Urothelium cell line (cell line): ENCODE measurements at regions not wholly inside any gene's neighbourhood (a gene's known extent, or its start where the extent isn't known, plus 50 kb on each side); places are given as distances from the start of the nearest gene placed in this dataset.
A peak's percentile ranks its signal among the peaks of the same experiment; 100 is the strongest.

Experiments
- DNase-seq: peaks from one replicate; pipeline ENCODE4 v3.0.0; 2011; ENCODE audit warnings: low spot score, mixed read lengths
- FAIRE-seq: peaks from 2 replicates; lab custom pipeline; 2011; peaks lifted over from hg19 to GRCh38; lab: Jason Lieb, UNC

DNA sequence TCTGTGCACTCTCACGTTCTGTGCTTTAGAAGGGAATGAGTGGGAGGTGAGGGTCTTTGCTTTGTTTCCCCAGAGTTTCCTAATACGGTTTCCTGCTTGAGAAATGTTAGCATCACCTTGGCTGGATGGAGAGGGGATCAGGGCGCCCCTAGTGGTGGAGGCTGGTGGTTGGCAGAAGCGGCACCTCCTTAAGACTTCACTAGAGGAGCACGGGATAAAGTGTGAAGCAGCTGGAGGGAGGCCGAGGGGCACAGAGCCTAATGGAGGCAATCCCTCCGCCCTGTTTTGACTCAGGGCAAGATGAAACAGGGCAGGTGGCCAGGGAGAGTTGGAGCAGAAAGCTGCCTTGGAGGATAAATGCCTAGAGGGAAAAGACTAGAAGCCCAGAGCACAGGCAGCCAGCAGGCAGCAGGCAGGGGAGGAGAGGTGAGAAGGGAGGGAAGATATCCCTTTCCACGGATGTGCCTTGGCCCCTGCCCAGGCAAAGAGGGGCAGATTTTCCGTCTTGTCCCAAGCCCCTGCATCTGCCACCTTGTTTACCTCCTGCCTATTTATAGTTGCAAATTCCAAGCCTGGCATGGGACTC, 56.0 kb upstream of the BTRC start:
- DNase-seq (peak; percentile 77), FAIRE-seq (peak; percentile 35)

DNA sequence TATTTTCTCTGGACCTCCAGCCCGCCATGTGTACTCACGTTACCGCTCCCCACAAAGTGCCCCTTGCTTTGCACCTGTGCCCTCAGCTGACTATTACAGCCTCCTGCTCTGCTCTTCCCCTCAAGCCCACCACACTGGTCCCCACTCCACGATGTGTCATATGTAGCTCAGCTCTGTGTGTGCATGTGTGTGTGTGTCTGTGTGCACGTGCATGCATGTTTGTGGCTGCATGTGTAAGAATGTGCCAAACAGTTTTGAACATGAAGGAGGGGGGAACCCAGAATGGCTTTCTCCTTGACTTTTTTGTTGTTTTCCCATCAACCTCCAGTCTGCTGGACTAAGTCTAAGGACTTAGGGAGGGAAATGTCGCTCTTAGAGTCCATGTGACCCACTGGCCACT, 54.8 kb upstream of the BTRC start:
- no peak for DNase-seq
- FAIRE-seq, result no peak

- FAIRE-seq (no peak), DNase-seq (no peak)
Measured at GRCh38 chr10:101301111-101301731, 52.7 kb upstream of the BTRC start.

- no peak for DNase-seq
- FAIRE-seq, result no peak
Measured at GRCh38 chr10:101303087-101303703, 50.8 kb upstream of the BTRC start.
